PC-9 (cell line): ENCODE measurements at regions not wholly inside any gene's neighbourhood (a gene's known extent, or its start where the extent isn't known, plus 50 kb on each side); places are given as distances from the start of the nearest gene placed in this dataset.
"Not testable (repeated sequence)": the region's sequence is repeated elsewhere in the genome, so short reads cannot be mapped to it uniquely, and the experiment has no call there.

Experiments
- CTCF ChIP-seq: fragments of 200-600 bp; sonication (generic); conservative IDR thresholded peaks from 2 replicates; pipeline ENCODE4 v1.6.1; 2017; ENCODE audit warnings: mixed run types, antibody characterized with exemption, mild to moderate bottlenecking, moderate library complexity
- EZH2 ChIP-seq: fragments of 200-600 bp; sonication (generic); IDR thresholded peaks from 2 replicates; pipeline ENCODE4 v1.8.0; 2017; ENCODE audit warnings: antibody characterized with exemption, low read depth

GRCh38 chr4:149181459-149181858, 634.2 kb downstream of the IQCM start:
- not testable (repeated sequence) for TF ChIP-seq CTCF, EZH2
